CD4-positive, alpha-beta T cell (primary cell): ENCODE measurements at regions not wholly inside any gene's neighbourhood (a gene's known extent, or its start where the extent isn't known, plus 50 kb on each side); places are given as distances from the start of the nearest gene placed in this dataset.

Source experiments
- ATAC-seq: fragments of 200-7000 bp; cut with Tn5 transposase; one replicate; pipeline ENCODE4 v1.10.0; 2022; ENCODE audit warnings: mild to moderate bottlenecking; ENCODE audit not compliant: poor library complexity
- CTCF ChIA-PET: fragments of 350-600 bp; sonication (Branson Sonifier 250); formaldehyde crosslinking; loops from one replicate; lab custom pipeline; 2021; ENCODE audit warnings: antibody characterized with exemption, inconsistent platforms; lab: Charles Lee
- POLR2A ChIA-PET: fragments of 350-600 bp; sonication (Branson Sonifier 250); formaldehyde crosslinking; loops from one replicate; lab custom pipeline; 2021; ENCODE audit warnings: antibody characterized with exemption, inconsistent platforms; lab: Charles Lee
- DNase-seq, 14 experiments: peaks; one replicate each; pipeline ENCODE4 v3.0.0-alpha.2; 2013 to 2020; ENCODE audit warnings: mixed read lengths in 2 of 14
- H3K27ac ChIP-seq, 2 donors: one replicate each; pipeline versions ENCODE4 v1.5.1 to v1.7.0; 2013; ENCODE audit warnings: low read length in 2 of 2, low read depth in 1 of 2, mild to moderate bottlenecking in 1 of 2
- H3K27me3 ChIP-seq, 2 experiments: 1 replicate in 1 of 2; 2 replicates in 1 of 2; pipeline versions ENCODE4 v1.6.1 to v1.7.0; 2013; ENCODE audit warnings: low read length in 2 of 2, control low read depth in 1 of 2, mild to moderate bottlenecking in 1 of 2, moderate library complexity in 1 of 2; ENCODE audit not compliant: insufficient read depth in 2 of 2, control insufficient read depth in 1 of 2
- H3K36me3 ChIP-seq: one replicate; pipeline ENCODE4 v1.6.1; 2013; ENCODE audit warnings: low read length, control low read depth; ENCODE audit not compliant: insufficient read depth
- H3K4me1 ChIP-seq: one replicate; pipeline ENCODE4 v1.6.1; 2013; ENCODE audit warnings: low read length, control low read depth; ENCODE audit not compliant: insufficient read depth
- H3K4me3 ChIP-seq: one replicate; pipeline ENCODE4 v1.5.1; 2013; ENCODE audit warnings: mild to moderate bottlenecking, low read length, moderate library complexity
- H3K9me3 ChIP-seq, 2 experiments: 1 replicate in 1 of 2; 2 replicates in 1 of 2; pipeline versions ENCODE4 v1.6.1 to v1.7.0; 2013; ENCODE audit warnings: low read length in 2 of 2, mild to moderate bottlenecking in 2 of 2, control low read depth in 1 of 2, moderate library complexity in 1 of 2; ENCODE audit not compliant: control insufficient read depth in 1 of 2, insufficient read depth in 1 of 2
- H3K27ac Mint-ChIP-seq: one replicate; pipeline ENCODE4 v1.8.0; 2020; ENCODE audit warnings: mixed read lengths
- H3K27me3 Mint-ChIP-seq: one replicate; pipeline ENCODE4 v1.8.0; 2021; ENCODE audit warnings: mixed read lengths
- H3K36me3 Mint-ChIP-seq: one replicate; pipeline ENCODE4 v1.8.0; 2021; ENCODE audit warnings: low read depth, mixed read lengths
- H3K4me1 Mint-ChIP-seq: one replicate; pipeline ENCODE4 v1.8.0; 2021; ENCODE audit warnings: low read depth, mixed read lengths
- H3K4me3 Mint-ChIP-seq: one replicate; pipeline ENCODE4 v1.8.0; 2020; ENCODE audit warnings: mild to moderate bottlenecking, mixed read lengths
- H3K9me3 Mint-ChIP-seq: one replicate; pipeline ENCODE4 v1.8.0; 2020; ENCODE audit warnings: mixed read lengths
- intact Hi-C, 2 experiments: fragments of 100-400 bp; cut with DNase I in 1 of 2; cut with micrococcal nuclease in 1 of 2; formaldehyde crosslinking; loops; one replicate each; pipeline versions ENCODE4 v1.15.1 to v1.9.0; 2023 to 2025; cut with DNase I, micrococcal nuclease
- TF ChIP-seq, protein P1 (sequence below): fragments of 200-600 bp; IDR thresholded peaks from one replicate; pipeline ENCODE4 v1.8.0; 2022; ENCODE audit warnings: antibody characterized with exemption, mild to moderate bottlenecking

DNA sequence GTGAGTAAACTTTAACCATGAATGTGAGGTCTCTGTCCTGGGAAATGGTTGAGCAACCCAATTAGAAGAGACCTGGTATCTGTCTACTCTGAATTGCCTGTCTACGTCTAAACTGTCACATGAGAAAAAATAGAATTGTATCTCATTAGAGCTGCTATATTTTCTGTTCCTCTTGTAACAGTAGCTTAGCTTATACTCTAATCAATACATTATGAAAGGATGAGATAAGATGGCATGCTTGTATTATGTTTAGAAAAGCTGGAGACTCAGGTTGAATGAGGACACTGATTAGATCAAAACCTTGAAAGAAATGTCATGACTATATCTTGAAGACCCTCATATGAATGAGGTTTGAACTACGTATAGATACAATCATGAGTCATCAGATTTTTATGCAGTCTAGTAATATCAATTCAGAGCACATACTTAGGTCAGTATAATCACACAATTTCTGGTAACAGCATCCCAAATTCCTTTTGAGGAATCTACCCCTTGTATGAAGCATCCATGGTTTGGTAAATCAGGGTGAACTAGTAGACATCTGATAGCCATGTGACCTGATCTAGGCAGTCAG, 561.5 kb upstream of the CHORDC1 start:
- Histone ChIP-seq H3K36me3 (no peaks in the 10 kb centered on the region), H3K27ac (no peak overlapping the region), H3K4me3 (no peak overlapping the region), H3K4me1 (no peaks in the 10 kb centered on the region), H3K27me3 (no peaks in the 10 kb centered on the region), H3K9me3 (no peaks in the 10 kb centered on the region)
- ATAC-seq (no peak), DNase-seq (no peak)
- Mint-ChIP-seq H3K27ac (no peak overlapping the region), H3K4me1 (no peaks in the 10 kb centered on the region), H3K4me3 (no peak overlapping the region), H3K27me3 (no peaks in the 10 kb centered on the region), H3K36me3 (no peaks in the 10 kb centered on the region), H3K9me3 (peaks cover 15% of the 10 kb centered on the region)
- intact Hi-C loops: no loop called here
- TF ChIP-seq, protein P1, sequence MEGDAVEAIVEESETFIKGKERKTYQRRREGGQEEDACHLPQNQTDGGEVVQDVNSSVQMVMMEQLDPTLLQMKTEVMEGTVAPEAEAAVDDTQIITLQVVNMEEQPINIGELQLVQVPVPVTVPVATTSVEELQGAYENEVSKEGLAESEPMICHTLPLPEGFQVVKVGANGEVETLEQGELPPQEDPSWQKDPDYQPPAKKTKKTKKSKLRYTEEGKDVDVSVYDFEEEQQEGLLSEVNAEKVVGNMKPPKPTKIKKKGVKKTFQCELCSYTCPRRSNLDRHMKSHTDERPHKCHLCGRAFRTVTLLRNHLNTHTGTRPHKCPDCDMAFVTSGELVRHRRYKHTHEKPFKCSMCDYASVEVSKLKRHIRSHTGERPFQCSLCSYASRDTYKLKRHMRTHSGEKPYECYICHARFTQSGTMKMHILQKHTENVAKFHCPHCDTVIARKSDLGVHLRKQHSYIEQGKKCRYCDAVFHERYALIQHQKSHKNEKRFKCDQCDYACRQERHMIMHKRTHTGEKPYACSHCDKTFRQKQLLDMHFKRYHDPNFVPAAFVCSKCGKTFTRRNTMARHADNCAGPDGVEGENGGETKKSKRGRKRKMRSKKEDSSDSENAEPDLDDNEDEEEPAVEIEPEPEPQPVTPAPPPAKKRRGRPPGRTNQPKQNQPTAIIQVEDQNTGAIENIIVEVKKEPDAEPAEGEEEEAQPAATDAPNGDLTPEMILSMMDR: no peak
- ChIA-PET CTCF (no interaction called here), POLR2A (no interaction called here)

GRCh38 chr11:90783111-90783510, 560.3 kb upstream of the CHORDC1 start:
- Histone ChIP-seq H3K27ac (no peak overlapping the region), H3K9me3 (no peaks in the 10 kb centered on the region), H3K4me1 (no peaks in the 10 kb centered on the region), H3K4me3 (no peak overlapping the region), H3K27me3 (no peaks in the 10 kb centered on the region), H3K36me3 (no peaks in the 10 kb centered on the region)
- DNase-seq: no peak
- TF ChIP-seq, protein P1: no peak
- Mint-ChIP-seq H3K9me3 (peaks cover 10% of the 10 kb centered on the region), H3K4me3 (no peak overlapping the region), H3K27ac (no peak overlapping the region), H3K4me1 (no peaks in the 10 kb centered on the region), H3K27me3 (no peaks in the 10 kb centered on the region), H3K36me3 (no peaks in the 10 kb centered on the region)
- intact Hi-C loops: no loop called here
- no peak for ATAC-seq
- ChIA-PET POLR2A (no interaction called here), CTCF (no interaction called here)

- Histone ChIP-seq H3K27ac (no peak overlapping the region), H3K36me3 (no peaks in the 10 kb centered on the region), H3K9me3 (peaks cover 0 to 12% of the 10 kb centered on the region in 2 experiments), H3K27me3 (no peaks in the 10 kb centered on the region), H3K4me1 (no peaks in the 10 kb centered on the region), H3K4me3 (no peak overlapping the region)
- Mint-ChIP-seq H3K4me1 (no peaks in the 10 kb centered on the region), H3K9me3 (peaks cover 10% of the 10 kb centered on the region), H3K36me3 (no peaks in the 10 kb centered on the region), H3K4me3 (no peak overlapping the region), H3K27me3 (no peaks in the 10 kb centered on the region), H3K27ac (no peak overlapping the region)
- intact Hi-C loops: no loop called here
- TF ChIP-seq, protein P1: no peak
- no peak for DNase-seq
- ATAC-seq: no peak
- CTCF ChIA-PET: no interaction called here
- POLR2A ChIA-PET: no interaction called here
Measured at GRCh38 chr11:90779098-90779497, 556.2 kb upstream of the CHORDC1 start.
